HG03565 (cell line): ENCODE measurements at regions not wholly inside any gene's neighbourhood (a gene's known extent, or its start where the extent isn't known, plus 50 kb on each side); places are given as distances from the start of the nearest gene placed in this dataset.
A peak's percentile ranks its signal among the peaks of the same experiment; 100 is the strongest.
"Not testable (repeated sequence)": the region's sequence is repeated elsewhere in the genome, so short reads cannot be mapped to it uniquely, and the experiment has no call there.

ENCODE experiments used
- ATAC-seq: cut with Tn5 transposase; IDR thresholded peaks from one replicate; pipeline ENCODE4 v1.9.1; 2021; ENCODE audit warnings: mild to moderate bottlenecking, moderate library complexity; ENCODE audit not compliant: unreplicated experiment

GRCh38 chr13:48883786-48884185 is 91.9 kb upstream of the FNDC3A start:
- ATAC-seq, result not testable (repeated sequence)

GRCh38 chr13:48885027-48885395 is 90.7 kb upstream of the FNDC3A start:
- ATAC-seq, result no peak

DNA sequence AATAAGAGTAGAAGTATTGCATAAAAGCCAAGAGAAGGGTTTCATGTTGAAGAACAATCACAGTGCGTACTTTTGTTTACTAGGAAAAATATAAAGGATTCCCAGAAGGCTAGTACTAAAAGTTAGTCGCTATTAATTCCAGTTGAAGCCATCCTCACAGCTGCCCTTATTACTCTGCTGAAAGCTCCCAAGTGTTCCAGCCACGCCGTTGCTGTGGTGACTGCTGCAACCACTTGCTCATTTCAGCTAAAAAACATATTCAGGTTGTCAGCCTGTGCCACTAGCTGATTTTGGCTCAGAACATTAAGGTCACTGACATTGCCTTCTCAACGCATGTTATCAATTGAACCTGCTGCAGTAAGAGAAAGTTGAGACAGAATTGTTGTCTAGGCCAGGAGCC is 87.1 kb upstream of the FNDC3A start:
- ATAC-seq, result no peak

GRCh38 chr13:48890391-48890790 is 85.3 kb upstream of the FNDC3A start:
- ATAC-seq, result no peak

DNA sequence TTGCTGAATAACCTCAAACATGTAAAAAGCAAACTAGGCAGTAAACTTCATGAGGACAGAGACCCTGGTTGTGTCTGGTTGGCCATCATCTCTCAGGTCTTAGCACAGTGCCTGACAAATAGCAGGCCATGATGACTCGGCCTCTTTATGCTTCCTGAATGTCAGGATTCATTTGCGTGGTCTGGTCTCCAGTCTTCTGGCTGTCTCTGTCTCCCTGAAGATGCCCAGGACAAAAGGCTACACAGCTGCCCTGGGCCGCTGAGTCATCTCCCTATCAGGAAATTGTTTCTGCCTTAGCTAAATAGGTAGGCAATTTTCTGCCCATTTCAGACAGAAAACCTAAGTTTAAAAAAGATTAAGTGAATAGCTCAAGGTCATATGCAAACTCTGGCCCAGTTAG is 84.1 kb upstream of the FNDC3A start:
- no peak for ATAC-seq

DNA sequence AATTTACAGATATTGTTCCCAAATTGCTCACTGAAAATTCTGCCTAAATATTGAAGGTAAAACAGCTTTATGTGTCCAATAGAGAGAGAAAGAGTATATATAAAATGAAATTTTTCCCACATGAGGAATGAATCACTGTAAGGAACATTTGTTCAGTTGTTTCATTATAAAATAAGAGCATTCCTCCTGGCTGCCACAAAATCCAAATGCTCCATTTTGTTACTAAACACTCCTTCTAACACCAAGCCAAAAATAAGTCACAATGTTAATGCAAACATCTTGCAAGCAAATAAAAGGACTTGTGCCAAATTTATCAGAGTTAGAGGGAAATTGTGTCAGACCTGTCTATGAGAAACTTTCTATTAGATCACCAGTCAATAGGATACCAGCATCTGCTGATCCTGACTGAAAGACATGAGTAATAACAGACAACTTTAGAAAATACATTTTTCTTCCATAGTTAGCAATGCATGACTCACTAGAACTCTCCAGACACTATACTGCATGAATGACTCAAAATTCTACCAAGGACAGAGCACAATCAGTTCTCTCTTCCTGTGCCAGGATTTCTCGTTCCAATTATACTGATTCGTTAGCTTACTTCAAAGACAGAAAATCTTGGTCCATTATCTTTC is 83.5 kb upstream of the FNDC3A start:
- ATAC-seq, result peak; percentile 96

- no peak for ATAC-seq
Measured at GRCh38 chr13:48892688-48893075, 83.0 kb upstream of the FNDC3A start.

- ATAC-seq, result no peak
Measured at GRCh38 chr13:48896312-48896711, 79.4 kb upstream of the FNDC3A start.

- ATAC-seq, result no peak
Measured at GRCh38 chr13:48901781-48902180, 73.9 kb upstream of the FNDC3A start.

DNA sequence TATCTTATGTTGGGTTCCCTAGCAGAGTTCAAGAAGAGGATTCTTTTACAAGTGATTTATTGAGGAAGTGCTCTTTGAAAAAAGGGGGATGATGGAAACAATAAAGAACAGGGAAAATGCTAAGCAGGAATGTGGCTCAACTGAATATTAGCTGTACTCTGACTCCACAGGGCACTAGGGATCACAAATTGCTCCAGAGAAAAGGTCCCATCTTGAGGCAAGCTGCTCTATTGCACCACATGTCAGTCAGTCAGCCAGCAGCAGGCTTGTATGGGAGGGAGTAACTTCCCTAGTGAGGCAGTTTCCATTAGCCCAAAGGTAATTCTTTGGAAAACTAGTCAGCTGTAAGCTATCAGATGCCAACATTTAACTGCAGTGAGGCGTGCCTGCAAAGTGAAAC is 73.3 kb upstream of the FNDC3A start:
- no peak for ATAC-seq

DNA sequence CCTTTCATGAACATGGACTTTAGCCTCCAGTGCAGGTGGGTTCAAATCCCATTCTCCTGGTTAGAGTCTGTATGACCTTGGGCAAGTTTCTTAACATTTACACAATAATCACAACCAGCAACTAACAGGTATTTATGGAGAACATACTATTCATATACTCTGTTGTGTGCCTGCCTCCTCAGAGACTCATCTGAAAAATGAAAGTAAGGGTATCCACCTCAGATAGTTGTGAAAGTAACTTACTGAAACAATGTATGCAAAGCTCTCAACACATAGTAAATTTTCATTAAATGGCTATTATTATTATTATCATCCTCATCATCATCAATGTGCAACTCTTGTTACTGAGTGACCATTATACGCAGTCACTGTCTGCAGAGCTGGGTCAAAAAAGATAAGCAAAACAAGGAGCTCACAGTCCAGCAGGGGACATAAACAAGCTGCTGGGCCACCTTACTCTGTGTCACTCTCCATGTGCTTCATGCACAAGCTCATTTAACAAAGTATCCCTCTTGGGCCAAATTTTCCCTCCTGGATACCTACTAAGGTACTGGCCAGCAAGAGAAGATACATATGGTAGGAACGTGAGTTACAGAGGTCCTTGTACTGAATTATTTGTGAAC is 70.9 kb upstream of the FNDC3A start:
- ATAC-seq, result no peak

- no peak for ATAC-seq
Measured at GRCh38 chr13:48906200-48906599, 69.5 kb upstream of the FNDC3A start.

DNA sequence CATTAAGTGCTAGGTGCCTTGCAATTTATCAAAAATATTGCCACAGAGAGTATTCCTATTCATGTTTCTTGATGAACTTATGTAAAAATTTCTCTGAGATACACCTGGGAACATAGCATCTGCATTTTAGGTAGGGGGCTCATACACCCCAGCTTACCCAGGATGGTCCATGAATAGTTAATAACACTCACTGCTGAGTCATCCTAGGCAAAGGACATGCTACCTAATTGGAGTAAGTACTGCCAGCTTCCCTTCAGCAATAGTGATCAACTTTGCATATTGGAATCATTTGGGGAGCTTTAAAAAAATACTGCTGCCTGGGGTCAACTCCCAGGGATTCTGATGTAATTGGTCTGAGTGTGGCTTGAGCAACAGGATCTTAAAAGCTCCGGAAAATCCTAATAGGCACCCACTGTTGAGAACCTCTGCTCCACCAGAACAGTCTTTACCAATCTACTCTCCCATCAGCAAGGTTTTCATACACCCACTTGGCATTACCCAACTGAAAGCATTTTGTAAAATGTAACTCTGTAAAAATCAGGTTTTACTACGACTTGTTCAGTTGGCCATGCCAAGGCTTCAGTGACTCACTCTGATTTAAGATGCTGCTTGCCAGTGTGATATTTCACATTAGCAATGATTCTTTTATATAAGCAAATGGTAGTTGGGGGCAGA is 67.2 kb upstream of the FNDC3A start:
- ATAC-seq, result no peak

GRCh38 chr13:48909056-48909389 is 66.7 kb upstream of the FNDC3A start:
- no peak for ATAC-seq

DNA sequence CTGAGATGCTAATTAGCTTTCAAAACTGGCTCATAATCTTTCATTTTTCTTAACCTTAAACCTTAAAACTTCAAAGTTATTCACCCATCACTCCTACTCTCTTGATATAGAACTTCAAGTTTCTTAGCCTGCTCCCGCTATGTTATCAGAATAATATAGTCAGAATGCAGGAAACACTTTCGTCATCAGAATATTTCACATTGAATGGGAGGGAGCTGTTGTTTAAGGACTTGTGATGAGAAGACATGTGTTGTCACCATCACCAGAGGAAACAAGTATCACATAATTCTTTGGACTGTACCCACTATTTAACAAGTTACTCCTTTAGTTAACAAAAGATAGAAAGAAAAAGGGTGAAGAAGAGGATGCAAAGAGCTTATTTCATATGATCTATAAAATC is 65.0 kb upstream of the FNDC3A start:
- no peak for ATAC-seq

DNA sequence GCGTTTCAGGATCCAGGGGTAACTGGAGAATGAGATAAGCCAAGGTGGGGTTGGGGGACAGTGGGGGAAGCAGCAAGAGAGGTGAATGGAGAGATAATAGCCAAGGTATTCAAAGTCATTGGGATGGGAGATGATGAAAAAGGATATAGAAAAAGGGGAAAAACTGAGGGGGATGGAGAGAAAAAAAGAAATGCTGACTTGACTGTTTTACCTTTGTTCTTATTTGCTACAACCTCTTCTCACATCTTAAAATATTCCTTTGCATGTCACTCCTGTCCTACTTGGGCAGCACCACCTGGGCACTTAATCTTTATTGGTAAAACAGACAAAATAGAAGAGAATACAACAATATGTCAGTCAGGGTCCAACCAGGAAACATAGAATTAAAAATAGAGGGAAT is 56.0 kb upstream of the FNDC3A start:
- ATAC-seq, result no peak

DNA sequence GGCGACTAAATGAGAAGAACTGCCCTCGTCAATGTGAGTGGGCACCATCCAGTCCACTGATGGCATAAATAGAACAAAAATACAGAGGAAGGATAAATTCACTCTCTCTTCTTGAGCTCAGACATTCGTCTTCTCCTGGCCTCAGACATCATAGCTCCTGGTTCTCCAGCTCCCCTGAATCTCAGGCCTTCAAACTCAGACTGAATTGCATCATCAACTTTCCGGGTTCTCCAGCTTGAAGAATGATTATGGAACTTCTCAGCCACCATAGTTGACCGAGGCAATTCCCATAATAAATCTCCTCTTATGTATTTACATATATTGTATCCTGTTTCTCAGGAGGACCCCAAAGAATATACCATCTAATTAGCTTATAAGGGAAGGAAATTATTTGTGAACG is 55.0 kb upstream of the FNDC3A start:
- no peak for ATAC-seq

DNA sequence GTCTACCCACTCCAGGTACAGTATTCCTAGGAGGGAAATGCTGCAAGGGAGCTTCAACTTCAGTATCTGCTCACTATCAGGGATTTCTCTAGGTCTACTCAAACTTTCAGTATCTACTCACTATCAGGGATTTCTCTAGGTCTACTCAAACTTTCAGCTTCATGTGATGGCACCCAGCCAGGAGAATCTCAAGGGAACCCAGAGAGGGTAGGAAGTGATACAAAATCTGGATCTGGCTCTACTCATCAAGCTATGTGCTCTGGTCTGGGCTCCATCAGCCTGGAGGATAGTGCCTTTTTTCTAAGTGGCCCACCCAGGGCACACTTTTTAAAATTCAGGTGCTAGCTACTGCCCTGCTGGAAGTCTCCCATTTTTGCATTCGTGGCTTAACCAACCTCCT is 52.3 kb upstream of the FNDC3A start:
- ATAC-seq, result no peak

- no peak for ATAC-seq
Measured at GRCh38 chr13:48925001-48925400, 50.7 kb upstream of the FNDC3A start.
